HG02759 (cell line): ENCODE measurements at regions not wholly inside any gene's neighbourhood (a gene's known extent, or its start where the extent isn't known, plus 50 kb on each side); places are given as distances from the start of the nearest gene placed in this dataset.
"Not testable (repeated sequence)": the region's sequence is repeated elsewhere in the genome, so short reads cannot be mapped to it uniquely, and the experiment has no call there.

Experiments used
- ATAC-seq: cut with Tn5 transposase; IDR thresholded peaks from one replicate; pipeline ENCODE4 v1.9.1; 2021; ENCODE audit warnings: mild to moderate bottlenecking, moderate library complexity; ENCODE audit not compliant: unreplicated experiment

- ATAC-seq = no peak
Observed at GRCh38 chr22:48628891-48629543, 1198.7 kb downstream of the BRD1 start.

- no peak for ATAC-seq
Observed at GRCh38 chr22:48627966-48628365, 1199.7 kb downstream of the BRD1 start.

GRCh38 chr22:48627203-48627602, 1200.5 kb downstream of the BRD1 start:
- ATAC-seq = no peak

- ATAC-seq = no peak
Observed at GRCh38 chr22:48624401-48624800, 1203.3 kb downstream of the BRD1 start.

DNA sequence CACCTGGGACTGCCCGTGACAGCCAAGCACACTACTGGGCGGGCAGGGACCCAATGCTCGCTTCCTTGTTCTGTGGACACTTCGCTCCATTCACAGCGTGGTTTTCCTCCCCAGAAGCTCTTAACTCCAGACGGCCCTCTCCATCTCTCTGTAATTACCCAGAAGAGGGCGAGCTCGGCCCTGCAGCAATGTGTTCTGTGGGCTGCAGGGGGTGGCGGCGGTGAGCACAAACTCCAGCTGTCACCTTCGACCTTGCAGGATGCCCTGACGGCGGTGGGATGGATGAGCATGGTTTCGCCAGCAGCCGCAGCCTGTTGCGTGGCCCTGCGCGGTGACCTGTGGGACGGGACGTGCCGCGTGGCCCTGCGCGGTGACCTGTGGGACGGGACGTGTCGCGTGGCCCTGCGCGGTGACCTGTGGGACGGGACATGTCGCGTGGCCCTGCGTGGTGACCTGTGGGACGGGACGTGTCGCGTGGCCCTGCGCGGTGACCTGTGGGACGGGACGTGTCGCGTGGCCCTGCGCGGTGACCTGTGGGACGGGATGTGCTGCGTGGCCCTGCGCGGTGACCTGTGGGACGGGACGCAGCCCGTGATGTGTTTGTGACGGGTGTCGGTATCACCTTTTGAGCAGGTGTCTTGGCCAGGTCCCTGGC, 1204.7 kb downstream of the BRD1 start:
- no peak for ATAC-seq

- no peak for ATAC-seq
Observed at GRCh38 chr22:48621085-48621484, 1206.6 kb downstream of the BRD1 start.

DNA sequence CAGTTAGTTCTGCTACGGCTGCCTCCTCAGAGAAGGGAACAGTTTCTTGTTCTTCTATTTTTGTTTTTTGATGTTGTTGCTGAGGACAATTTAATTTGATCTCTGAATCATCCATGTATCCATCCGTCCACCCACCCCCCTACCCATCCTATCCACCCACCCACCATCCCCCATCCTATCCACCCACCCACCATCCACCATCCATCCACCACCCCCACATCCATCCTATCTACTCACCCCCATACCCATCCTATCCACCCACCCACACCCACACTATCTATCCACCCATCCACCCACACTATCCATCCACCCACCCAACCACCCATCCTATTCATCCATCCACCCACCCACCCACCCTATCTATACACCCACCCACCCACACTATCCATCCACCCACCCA, 1207.2 kb downstream of the BRD1 start:
- ATAC-seq = not testable (repeated sequence)

GRCh38 chr22:48619721-48620120, 1208.0 kb downstream of the BRD1 start:
- no peak for ATAC-seq

GRCh38 chr22:48618326-48618725, 1209.3 kb downstream of the BRD1 start:
- no peak for ATAC-seq

DNA sequence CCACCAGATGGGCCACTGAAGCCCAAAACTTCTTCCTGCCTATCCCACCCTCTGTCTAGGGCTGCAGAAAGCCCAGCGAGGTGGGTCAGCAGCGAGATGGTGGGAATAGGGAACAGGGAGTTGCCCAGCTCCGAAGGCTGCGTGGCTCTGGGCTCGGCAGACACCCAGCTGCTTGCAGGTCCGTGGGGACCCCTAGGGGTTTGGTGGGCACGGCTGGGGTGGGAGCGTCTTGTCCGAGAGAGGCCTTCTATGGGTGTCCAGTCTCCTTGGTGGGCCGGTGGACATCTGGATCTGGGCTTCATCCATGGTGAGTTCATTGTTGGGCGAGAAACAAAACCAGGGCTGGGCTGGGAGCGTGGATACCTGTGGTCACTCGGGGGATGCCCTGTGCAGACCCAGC, 1211.0 kb downstream of the BRD1 start:
- ATAC-seq = no peak

DNA sequence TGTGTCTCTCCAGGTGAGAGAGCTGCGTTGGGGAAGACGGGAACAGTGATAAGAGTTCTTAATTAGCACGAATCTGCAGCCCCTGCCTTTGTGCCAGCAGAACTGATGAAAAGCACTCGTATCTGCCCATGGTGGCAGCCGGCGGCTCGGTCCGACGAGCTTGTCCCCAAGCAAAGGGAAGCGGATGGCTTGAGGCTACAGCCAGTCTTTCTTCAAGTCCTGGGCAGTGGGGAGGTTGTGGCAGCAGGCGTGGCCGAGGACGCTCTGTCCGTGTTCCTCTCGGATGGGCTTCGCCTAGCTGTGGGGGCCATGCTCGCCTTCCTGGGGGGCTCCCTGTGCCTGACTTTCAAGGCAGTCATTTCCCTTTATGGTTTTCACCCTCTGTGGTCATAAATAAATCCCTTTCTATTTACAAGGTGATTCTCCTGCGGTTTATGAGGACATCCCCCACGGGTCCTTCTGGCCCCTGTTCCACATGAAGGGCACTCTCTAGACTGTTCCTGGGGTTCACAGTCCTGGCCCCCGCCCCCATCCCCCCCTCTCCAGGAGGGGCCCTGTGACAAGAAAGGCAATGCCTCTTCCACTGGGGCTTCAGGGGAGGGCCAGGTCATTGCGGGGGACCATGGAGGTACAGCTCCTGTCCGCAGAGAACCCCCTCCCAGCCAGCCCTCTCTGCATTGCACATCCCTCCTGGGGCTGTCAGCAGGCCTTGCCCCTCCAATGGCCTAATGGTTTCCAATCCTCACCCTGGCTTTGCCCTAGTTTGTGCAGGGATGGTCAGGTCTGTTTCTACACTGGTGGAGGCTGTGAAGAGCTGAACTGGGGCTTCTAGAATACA, 1212.3 kb downstream of the BRD1 start:
- ATAC-seq = no peak

- ATAC-seq = no peak
Observed at GRCh38 chr22:48613566-48614200, 1214.0 kb downstream of the BRD1 start.

GRCh38 chr22:48612077-48612995, 1215.3 kb downstream of the BRD1 start:
- ATAC-seq = no peak

GRCh38 chr22:48609279-48609865, 1218.3 kb downstream of the BRD1 start:
- no peak for ATAC-seq

GRCh38 chr22:48607901-48608662, 1219.6 kb downstream of the BRD1 start:
- no peak for ATAC-seq

- no peak for ATAC-seq
Observed at GRCh38 chr22:48606684-48607307, 1220.9 kb downstream of the BRD1 start.

DNA sequence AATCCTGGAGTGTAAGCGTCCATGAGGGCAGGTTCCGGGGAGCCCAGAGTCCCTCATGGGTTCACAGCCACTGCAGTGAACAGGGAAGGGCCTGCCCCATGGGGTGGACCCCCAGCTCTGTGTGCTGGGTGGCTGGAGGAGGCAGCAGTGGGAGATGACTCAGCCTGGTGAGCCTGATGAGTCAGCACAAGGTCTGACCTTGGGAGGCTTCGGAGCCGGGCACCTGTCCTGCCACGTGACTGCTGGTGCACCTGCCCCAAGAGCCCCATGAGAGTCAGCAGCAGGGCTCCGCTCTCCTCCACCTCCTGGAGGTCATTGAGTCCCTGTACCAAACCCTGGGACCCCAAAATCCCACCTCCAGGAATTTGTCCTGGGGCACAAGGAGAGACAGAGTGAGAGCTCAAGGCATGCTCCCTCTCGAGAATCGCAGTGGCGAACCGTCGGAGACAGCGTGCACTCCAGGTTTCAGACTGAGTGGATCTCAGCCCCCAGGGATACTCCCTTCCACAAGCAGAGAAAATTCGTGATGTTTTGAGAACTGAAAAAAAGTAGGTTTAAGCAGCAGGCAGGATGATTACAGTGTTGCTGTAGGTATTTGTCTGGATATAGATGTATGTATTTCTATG, 1221.7 kb downstream of the BRD1 start:
- ATAC-seq = no peak

DNA sequence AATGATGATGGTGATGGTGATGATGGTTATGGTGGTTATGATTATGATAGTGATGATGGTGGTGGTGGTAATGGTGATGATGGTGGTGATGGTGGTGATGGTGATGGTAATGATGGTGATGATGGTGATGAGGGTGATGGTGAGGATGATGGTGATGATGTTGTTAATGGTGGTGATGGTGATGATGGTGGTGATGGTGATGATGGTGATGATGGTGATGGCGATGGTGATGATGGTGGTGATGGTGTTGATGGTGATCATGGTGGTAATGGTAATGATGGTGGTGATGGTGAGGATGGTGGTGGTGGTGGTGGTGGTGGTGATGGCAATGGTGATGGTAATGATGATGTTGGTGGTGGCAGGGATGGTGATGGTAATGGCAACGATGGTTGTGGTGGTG, 1222.5 kb downstream of the BRD1 start:
- no peak for ATAC-seq
